Spleen (tissue), 7 donors: ENCODE measurements at regions not wholly inside any gene's neighbourhood (a gene's known extent, or its start where the extent isn't known, plus 50 kb on each side); places are given as distances from the start of the nearest gene placed in this dataset.
"Not testable (repeated sequence)": the region's sequence is repeated elsewhere in the genome, so short reads cannot be mapped to it uniquely, and the experiment has no call there.

ENCODE experiments used
- POLR2A ChIP-seq, 3 donors: fragments of 450-650 bp; IDR thresholded peaks; one replicate each; pipeline ENCODE4 v1.5.1; 2017; ENCODE audit warnings: antibody characterized with exemption in 3 of 3, mild to moderate bottlenecking in 1 of 3
- POLR2AphosphoS5 ChIP-seq, 3 donors: sonication (generic); formaldehyde crosslinking; IDR thresholded peaks; one replicate each; pipeline ENCODE4 v1.5.1; 2017; ENCODE audit warnings: antibody characterized with exemption in 3 of 3
- TF ChIP-seq, protein P1 (sequence below), 11 experiments: fragments of 200-600 bp in 7 of 11; fragments of 450-650 bp in 4 of 11; sonication (generic) in 4 of 11; IDR thresholded peaks in 8 of 11; conservative IDR thresholded peaks in 3 of 11; 1 replicate in 7 of 11; 2 replicates in 4 of 11; pipeline versions ENCODE4 v1.4.0 to v1.8.0; 2016 to 2021; ENCODE audit warnings: antibody characterized with exemption in 11 of 11, inconsistent platforms in 4 of 11, mild to moderate bottlenecking in 1 of 11
- donor health status: DM: no; HTN: no; CAD: no; lungs with moderate emphysema.
- donor health status: DM: no; HTN: no; CAD: no.
- donor health status: DM: no; HTN: no; CAD: no.

GRCh38 chrX:451750-452149 is 65.0 kb upstream of the PPP2R3B start:
- TF ChIP-seq, protein P1, sequence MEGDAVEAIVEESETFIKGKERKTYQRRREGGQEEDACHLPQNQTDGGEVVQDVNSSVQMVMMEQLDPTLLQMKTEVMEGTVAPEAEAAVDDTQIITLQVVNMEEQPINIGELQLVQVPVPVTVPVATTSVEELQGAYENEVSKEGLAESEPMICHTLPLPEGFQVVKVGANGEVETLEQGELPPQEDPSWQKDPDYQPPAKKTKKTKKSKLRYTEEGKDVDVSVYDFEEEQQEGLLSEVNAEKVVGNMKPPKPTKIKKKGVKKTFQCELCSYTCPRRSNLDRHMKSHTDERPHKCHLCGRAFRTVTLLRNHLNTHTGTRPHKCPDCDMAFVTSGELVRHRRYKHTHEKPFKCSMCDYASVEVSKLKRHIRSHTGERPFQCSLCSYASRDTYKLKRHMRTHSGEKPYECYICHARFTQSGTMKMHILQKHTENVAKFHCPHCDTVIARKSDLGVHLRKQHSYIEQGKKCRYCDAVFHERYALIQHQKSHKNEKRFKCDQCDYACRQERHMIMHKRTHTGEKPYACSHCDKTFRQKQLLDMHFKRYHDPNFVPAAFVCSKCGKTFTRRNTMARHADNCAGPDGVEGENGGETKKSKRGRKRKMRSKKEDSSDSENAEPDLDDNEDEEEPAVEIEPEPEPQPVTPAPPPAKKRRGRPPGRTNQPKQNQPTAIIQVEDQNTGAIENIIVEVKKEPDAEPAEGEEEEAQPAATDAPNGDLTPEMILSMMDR (IDR thresholded peaks at IDR 0.05 in 8 of 11, conservative IDR thresholded peaks at IDR 0.05 in 3 of 11), result not testable (repeated sequence)
- not testable (repeated sequence) for TF ChIP-seq POLR2A, POLR2AphosphoS5 (IDR thresholded peaks at IDR 0.05)
